Hepatocyte (in vitro differentiated cells): ENCODE measurements at regions not wholly inside any gene's neighbourhood (a gene's known extent, or its start where the extent isn't known, plus 50 kb on each side); places are given as distances from the start of the nearest gene placed in this dataset.

ENCODE experiments used
- DNase-seq: peaks from one replicate; pipeline ENCODE4 v3.0.0-alpha.2; 2016; ENCODE audit warnings: low spot score
- H2AFZ ChIP-seq: fragments of 200-600 bp; sonication (generic); 2 replicates; pipeline ENCODE4 v1.6.0; 2016; ENCODE audit warnings: antibody characterized with exemption, mild to moderate bottlenecking
- H3K27ac ChIP-seq: fragments of 200-600 bp; sonication (generic); 2 replicates; pipeline ENCODE4 v1.5.1; 2016; ENCODE audit warnings: mild to moderate bottlenecking
- H3K27me3 ChIP-seq: fragments of 200-600 bp; sonication (generic); 2 replicates; pipeline ENCODE4 v1.6.1; 2016
- H3K36me3 ChIP-seq: fragments of 200-600 bp; sonication (generic); replicated peaks from 2 replicates; pipeline ENCODE4 v1.5.1; 2016; ENCODE audit warnings: low read depth; ENCODE audit not compliant: insufficient read depth
- H3K4me1 ChIP-seq: fragments of 200-600 bp; sonication (generic); 2 replicates; pipeline ENCODE4 v1.5.1; 2016; ENCODE audit warnings: mild to moderate bottlenecking, moderate library complexity; ENCODE audit not compliant: insufficient read depth
- H3K4me2 ChIP-seq: fragments of 200-600 bp; sonication (generic); 2 replicates; pipeline ENCODE4 v1.6.0; 2016
- H3K4me3 ChIP-seq: fragments of 200-600 bp; sonication (generic); 2 replicates; pipeline ENCODE4 v1.5.1; 2016; ENCODE audit warnings: mild to moderate bottlenecking
- H3K79me2 ChIP-seq: fragments of 200-600 bp; sonication (generic); 2 replicates; pipeline ENCODE4 v1.6.0; 2017; ENCODE audit warnings: mild to moderate bottlenecking
- H3K9me2 ChIP-seq: fragments of 200-600 bp; sonication (generic); replicated peaks from 2 replicates; pipeline ENCODE4 v1.6.0; 2017; ENCODE audit warnings: mild to moderate bottlenecking; ENCODE audit not compliant: insufficient read depth
- H3K9me3 ChIP-seq: fragments of 200-600 bp; sonication (generic); 2 replicates; pipeline ENCODE4 v1.5.1; 2016; ENCODE audit warnings: low read depth, mild to moderate bottlenecking
- H4K20me1 ChIP-seq: fragments of 200-600 bp; sonication (generic); 2 replicates; pipeline ENCODE4 v1.6.0; 2016; ENCODE audit warnings: mild to moderate bottlenecking; ENCODE audit not compliant: insufficient read depth, poor library complexity, severe bottlenecking
- EZH2 ChIP-seq: fragments of 200-600 bp; sonication (generic); IDR thresholded peaks from 2 replicates; pipeline ENCODE4 v1.6.1; 2016; ENCODE audit warnings: antibody characterized with exemption, mild to moderate bottlenecking, borderline replicate concordance
- EZH2phosphoT487 ChIP-seq: fragments of 200-600 bp; sonication (generic); IDR thresholded peaks from one replicate; pipeline ENCODE4 v1.6.1; 2018; ENCODE audit warnings: antibody characterized with exemption, mild to moderate bottlenecking, low read depth, moderate library complexity; ENCODE audit not compliant: unreplicated experiment, severe bottlenecking
- WGBS: methylation state at CpG from one replicate; pipeline ENCODE4 v1.1.6; 2016; ENCODE audit warnings: low lambda C conversion rate; ENCODE audit errors: missing lambda C conversion rate; 5-methylcytosine and 5-hydroxymethylcytosine counted together
- TF ChIP-seq, protein P1 (sequence below): fragments of 200-600 bp; sonication (generic); IDR thresholded peaks from 2 replicates; pipeline ENCODE4 v1.5.1; 2016; ENCODE audit warnings: antibody characterized with exemption, mild to moderate bottlenecking; ENCODE audit not compliant: poor library complexity

DNA sequence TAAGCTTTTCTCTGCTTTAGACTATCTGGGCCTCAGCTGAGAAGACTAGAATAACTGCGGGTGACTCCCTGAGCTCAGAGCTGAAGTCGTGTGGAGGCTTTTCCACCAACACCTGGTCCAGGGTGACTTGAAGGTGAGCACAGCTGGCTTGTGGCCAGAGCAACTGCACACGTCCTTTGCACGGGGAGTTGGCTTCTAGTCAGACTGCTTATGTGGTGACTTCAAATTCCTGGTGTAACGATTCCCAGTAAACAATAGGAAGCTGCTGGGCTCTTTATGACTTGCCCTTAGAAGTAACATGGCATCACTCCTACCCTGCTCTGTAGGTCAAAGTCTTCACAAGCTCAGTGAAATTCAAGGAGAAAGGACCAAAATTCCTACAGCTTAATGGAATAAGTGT lies 800.6 kb upstream of the CDH6 start:
- H2AFZ ChIP-seq = no peak overlapping the region
- H3K27ac ChIP-seq = no peak overlapping the region

DNA sequence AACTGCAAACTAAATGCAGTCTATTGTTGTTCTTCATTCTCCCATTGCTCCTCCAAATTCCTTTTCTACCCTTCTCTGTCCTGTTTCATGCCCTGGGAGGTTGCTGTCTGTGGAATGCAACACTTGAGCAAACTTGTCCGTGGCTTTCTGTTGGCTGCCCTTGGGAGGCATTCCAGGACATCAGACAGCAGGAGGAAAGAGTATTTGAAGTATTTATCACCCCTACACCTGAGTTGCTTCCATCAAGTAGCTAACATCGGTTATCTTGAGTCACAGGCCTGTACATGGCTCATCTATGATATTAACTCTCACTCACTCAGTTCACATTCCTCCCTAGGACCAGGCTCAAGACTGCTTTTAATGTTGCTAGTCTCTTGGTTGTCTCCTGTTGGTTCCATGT lies 803.4 kb upstream of the CDH6 start:
- TF ChIP-seq, protein P1, sequence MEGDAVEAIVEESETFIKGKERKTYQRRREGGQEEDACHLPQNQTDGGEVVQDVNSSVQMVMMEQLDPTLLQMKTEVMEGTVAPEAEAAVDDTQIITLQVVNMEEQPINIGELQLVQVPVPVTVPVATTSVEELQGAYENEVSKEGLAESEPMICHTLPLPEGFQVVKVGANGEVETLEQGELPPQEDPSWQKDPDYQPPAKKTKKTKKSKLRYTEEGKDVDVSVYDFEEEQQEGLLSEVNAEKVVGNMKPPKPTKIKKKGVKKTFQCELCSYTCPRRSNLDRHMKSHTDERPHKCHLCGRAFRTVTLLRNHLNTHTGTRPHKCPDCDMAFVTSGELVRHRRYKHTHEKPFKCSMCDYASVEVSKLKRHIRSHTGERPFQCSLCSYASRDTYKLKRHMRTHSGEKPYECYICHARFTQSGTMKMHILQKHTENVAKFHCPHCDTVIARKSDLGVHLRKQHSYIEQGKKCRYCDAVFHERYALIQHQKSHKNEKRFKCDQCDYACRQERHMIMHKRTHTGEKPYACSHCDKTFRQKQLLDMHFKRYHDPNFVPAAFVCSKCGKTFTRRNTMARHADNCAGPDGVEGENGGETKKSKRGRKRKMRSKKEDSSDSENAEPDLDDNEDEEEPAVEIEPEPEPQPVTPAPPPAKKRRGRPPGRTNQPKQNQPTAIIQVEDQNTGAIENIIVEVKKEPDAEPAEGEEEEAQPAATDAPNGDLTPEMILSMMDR = no peak
- TF ChIP-seq EZH2phosphoT487 = no peak
- TF ChIP-seq EZH2 = no peak
- H4K20me1 ChIP-seq = no peaks in the 10 kb centered on the region
- no peak overlapping the region for H2AFZ ChIP-seq

More for the DNA sequence above, 800.6 kb upstream of the CDH6 start:
- H3K4me3 ChIP-seq = no peak overlapping the region
- no peaks in the 10 kb centered on the region for H3K36me3 ChIP-seq
- DNase-seq = peak; percentile 6
- WGBS = 66% methylated on average over 5 of the region's 5 CpGs
- H3K79me2 ChIP-seq = no peaks in the 10 kb centered on the region
- no peak overlapping the region for H3K4me2 ChIP-seq
- H3K9me2 ChIP-seq = no peaks in the 10 kb centered on the region
- no peaks in the 10 kb centered on the region for H4K20me1 ChIP-seq
- no peaks in the 10 kb centered on the region for H3K4me1 ChIP-seq
- H3K27me3 ChIP-seq = no peaks in the 10 kb centered on the region
- no peaks in the 10 kb centered on the region for H3K9me3 ChIP-seq
- no peak for TF ChIP-seq EZH2
- TF ChIP-seq, protein P1 = no peak

DNA sequence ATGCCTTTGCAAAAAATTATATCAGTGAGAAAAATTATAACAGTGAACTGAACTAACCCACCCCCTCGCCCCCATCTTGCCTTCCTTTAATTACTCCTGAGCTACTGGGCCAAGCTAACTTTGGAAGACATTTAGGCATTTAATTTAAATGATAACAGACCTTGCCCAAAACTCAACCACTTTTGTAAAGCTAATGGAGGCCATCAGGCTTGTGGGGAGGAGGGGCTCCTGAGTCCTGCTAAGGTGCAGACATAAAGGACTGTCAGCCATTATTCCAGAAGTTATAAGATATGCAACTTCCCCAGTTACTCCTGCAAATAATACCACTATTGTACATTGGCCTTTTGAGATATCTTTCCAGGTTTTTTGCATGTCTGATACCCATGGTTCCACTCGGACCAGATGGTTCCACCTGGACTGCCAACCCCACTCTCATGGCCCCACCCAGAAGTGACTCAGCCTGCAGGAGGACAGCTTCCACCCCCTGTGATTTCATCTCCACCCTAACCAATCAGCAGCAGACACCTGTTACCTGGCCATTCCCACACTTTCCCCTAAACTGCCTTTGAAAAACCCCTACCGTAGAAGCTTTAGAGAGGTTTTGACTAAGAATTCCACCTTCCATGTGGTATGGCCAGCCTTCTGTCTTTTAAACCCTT lies 805.4 kb upstream of the CDH6 start:
- H3K27ac ChIP-seq = no peak overlapping the region
- H3K9me3 ChIP-seq = no peaks in the 10 kb centered on the region
- H3K4me3 ChIP-seq = no peak overlapping the region
- 83% methylated on average over 3 of the region's 3 CpGs for WGBS
- H3K9me2 ChIP-seq = no peaks in the 10 kb centered on the region
- no peaks in the 10 kb centered on the region for H3K27me3 ChIP-seq
- no peaks in the 10 kb centered on the region for H4K20me1 ChIP-seq
- no peaks in the 10 kb centered on the region for H3K4me1 ChIP-seq
- no peaks in the 10 kb centered on the region for H3K79me2 ChIP-seq
- DNase-seq = no peak
- no peak overlapping the region for H3K4me2 ChIP-seq
- TF ChIP-seq, protein P1 = no peak
- no peak for TF ChIP-seq EZH2phosphoT487
- no peak for TF ChIP-seq EZH2
- H2AFZ ChIP-seq = no peak overlapping the region
- no peaks in the 10 kb centered on the region for H3K36me3 ChIP-seq

More for the DNA sequence above, 803.4 kb upstream of the CDH6 start:
- DNase-seq = no peak
- no peaks in the 10 kb centered on the region for H3K27me3 ChIP-seq
- 29% methylated on average over 2 of the region's 2 CpGs for WGBS
- H3K4me2 ChIP-seq = no peak overlapping the region
- no peak overlapping the region for H3K27ac ChIP-seq
- H3K9me3 ChIP-seq = no peaks in the 10 kb centered on the region
- H3K9me2 ChIP-seq = no peaks in the 10 kb centered on the region
- no peaks in the 10 kb centered on the region for H3K36me3 ChIP-seq
- H3K4me3 ChIP-seq = no peak overlapping the region
- no peaks in the 10 kb centered on the region for H3K79me2 ChIP-seq
- no peaks in the 10 kb centered on the region for H3K4me1 ChIP-seq
